HG03280 (cell line): ENCODE measurements at regions not wholly inside any gene's neighbourhood (a gene's known extent, or its start where the extent isn't known, plus 50 kb on each side); places are given as distances from the start of the nearest gene placed in this dataset.

Experiments used
- ATAC-seq: cut with Tn5 transposase; IDR thresholded peaks from one replicate; pipeline ENCODE4 v1.9.1; 2021; ENCODE audit warnings: mild to moderate bottlenecking, moderate library complexity; ENCODE audit not compliant: unreplicated experiment

GRCh38 chr4:128502818-128503527 is 215.4 kb upstream of the PGRMC2 start:
- ATAC-seq = no peak

- ATAC-seq = no peak
Measured at GRCh38 chr4:128501239-128501638, 213.6 kb upstream of the PGRMC2 start.

- ATAC-seq = no peak
Measured at GRCh38 chr4:128488055-128488705, 200.6 kb upstream of the PGRMC2 start.

- no peak for ATAC-seq
Measured at GRCh38 chr4:128484896-128485295, 197.3 kb upstream of the PGRMC2 start.

GRCh38 chr4:128483816-128484215 is 196.2 kb upstream of the PGRMC2 start:
- ATAC-seq = no peak

GRCh38 chr4:128483041-128483440 is 195.4 kb upstream of the PGRMC2 start:
- no peak for ATAC-seq

- ATAC-seq = no peak
Measured at GRCh38 chr4:128481752-128482480, 194.3 kb upstream of the PGRMC2 start.

GRCh38 chr4:128480945-128481344 is 193.3 kb upstream of the PGRMC2 start:
- no peak for ATAC-seq

- ATAC-seq = no peak
Measured at GRCh38 chr4:128477540-128477939, 189.9 kb upstream of the PGRMC2 start.

GRCh38 chr4:128475597-128475996 is 188.0 kb upstream of the PGRMC2 start:
- no peak for ATAC-seq

- no peak for ATAC-seq
Measured at GRCh38 chr4:128471576-128471975, 184.0 kb upstream of the PGRMC2 start.

GRCh38 chr4:128470492-128471053 is 183.0 kb upstream of the PGRMC2 start:
- ATAC-seq = no peak

- ATAC-seq = no peak
Measured at GRCh38 chr4:128468123-128468989, 180.7 kb upstream of the PGRMC2 start.

- no peak for ATAC-seq
Measured at GRCh38 chr4:128465523-128465922, 177.9 kb upstream of the PGRMC2 start.

- no peak for ATAC-seq
Measured at GRCh38 chr4:128463006-128463405, 175.4 kb upstream of the PGRMC2 start.

- no peak for ATAC-seq
Measured at GRCh38 chr4:128462103-128462783, 174.6 kb upstream of the PGRMC2 start.

- no peak for ATAC-seq
Measured at GRCh38 chr4:128461291-128462102, 173.9 kb upstream of the PGRMC2 start.

- ATAC-seq = no peak
Measured at GRCh38 chr4:128459547-128459946, 171.9 kb upstream of the PGRMC2 start.

- ATAC-seq = no peak
Measured at GRCh38 chr4:128458816-128459215, 171.2 kb upstream of the PGRMC2 start.
